ENCODE measurements at regions not wholly inside any gene's neighbourhood (a gene's known extent, or its start where the extent isn't known, plus 50 kb on each side); places are given as distances from the start of the nearest gene placed in this dataset.

- no peak for DNase-seq
Measured at GRCh38 chr9:1269533-1270315, 219.6 kb downstream of the DMRT2 start.

GRCh38 chr9:1271367-1271766 lies 221.2 kb downstream of the DMRT2 start:
- DNase-seq = no peak

GRCh38 chr9:1271786-1272185 lies 221.6 kb downstream of the DMRT2 start:
- DNase-seq = no peak

- DNase-seq = no peak
Measured at GRCh38 chr9:1272488-1272887, 222.3 kb downstream of the DMRT2 start.

DNA sequence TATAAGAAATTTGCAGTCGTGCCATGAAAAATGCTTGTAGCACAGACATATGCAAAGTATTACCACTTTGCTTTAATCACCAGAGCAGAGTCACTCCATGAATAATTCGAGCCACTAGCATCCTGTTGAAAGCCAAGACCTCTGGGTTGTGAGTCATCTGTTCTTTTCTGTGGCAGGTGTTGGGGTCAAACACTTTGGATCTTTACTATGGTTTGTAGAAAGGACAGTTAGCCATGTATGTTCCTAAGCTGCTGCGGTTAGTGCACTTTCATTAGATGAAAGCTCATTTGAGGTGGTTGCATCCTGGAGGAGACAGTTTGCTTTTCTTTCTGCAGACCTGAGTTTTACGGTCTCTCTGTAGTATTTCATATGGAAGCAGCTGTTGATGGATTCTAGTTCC lies 223.7 kb downstream of the DMRT2 start:
- DNase-seq = no peak

DNA sequence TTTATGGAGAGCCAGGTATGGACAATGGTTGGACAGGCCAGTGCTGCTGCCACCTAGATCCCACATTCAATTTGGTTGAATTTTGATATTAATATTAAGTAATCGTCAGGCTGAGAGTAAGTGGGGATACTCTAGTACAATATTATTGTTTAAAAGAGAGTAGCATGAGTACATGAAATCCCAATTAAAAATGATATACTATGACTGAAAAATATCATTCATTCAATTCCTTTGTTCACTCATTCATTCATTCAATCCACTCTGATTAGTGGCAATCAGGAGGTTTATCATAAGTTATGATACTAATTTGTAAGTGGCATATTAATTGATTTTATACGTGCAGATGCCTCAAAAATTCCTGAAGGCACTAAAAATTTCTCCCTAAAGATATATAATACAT lies 224.2 kb downstream of the DMRT2 start:
- no peak for DNase-seq

DNA sequence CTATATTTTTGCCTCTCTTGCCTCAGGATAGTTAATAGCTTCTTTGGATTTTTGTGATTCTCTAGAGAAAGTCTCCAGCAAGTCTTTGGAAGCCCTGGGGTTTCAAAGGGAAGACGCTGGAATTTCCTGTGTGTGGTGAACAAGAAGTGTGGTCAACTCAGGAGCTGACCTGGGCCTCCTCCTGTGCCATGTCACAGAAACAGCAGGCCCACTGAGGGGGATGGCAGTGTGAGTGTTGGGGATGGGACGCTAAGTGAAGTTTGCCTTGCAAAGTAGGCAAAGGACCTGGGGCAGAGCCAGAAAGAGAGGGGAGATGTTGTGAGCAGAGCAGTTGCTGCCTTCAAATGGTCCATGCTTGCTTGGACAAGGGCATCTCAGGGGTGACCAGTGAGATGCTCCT lies 226.3 kb downstream of the DMRT2 start:
- DNase-seq = no peak

GRCh38 chr9:1284727-1285126 lies 234.6 kb downstream of the DMRT2 start:
- DNase-seq = no peak

GRCh38 chr9:1285526-1285925 lies 235.4 kb downstream of the DMRT2 start:
- no peak for DNase-seq

- DNase-seq = no peak
Measured at GRCh38 chr9:1292384-1292783, 242.2 kb downstream of the DMRT2 start.

DNA sequence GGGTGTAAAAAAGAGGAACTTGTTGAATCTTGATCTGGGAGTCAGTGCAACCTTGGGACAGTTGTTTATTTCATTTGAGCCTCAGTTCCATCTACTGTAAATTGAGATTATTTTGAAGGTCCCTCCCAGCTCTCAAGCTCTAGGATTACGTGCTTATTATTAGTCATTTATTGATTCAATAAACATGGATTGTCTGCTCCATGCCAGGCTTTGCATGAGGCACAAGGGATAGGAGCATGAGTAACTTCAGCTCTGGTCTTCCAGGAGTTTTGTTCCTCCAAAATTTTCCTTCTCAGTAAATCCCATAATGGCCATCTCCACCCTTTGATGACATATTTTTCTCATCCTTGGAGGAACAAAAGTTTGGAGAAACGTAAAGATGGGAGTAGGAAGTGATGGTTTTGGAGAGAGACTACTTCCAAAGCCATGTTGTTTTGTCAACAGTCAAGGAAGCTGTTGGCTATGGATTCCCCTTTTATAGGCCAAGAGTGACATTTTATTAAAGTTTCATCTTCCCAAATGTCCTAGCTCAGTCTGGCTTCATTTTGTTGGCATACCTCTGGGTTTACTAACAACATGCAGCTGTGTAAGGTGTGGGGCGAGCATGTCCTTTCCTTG lies 244.6 kb downstream of the DMRT2 start:
- DNase-seq = no peak

- DNase-seq = no peak
Measured at GRCh38 chr9:1296331-1296730, 246.2 kb downstream of the DMRT2 start.

DNA sequence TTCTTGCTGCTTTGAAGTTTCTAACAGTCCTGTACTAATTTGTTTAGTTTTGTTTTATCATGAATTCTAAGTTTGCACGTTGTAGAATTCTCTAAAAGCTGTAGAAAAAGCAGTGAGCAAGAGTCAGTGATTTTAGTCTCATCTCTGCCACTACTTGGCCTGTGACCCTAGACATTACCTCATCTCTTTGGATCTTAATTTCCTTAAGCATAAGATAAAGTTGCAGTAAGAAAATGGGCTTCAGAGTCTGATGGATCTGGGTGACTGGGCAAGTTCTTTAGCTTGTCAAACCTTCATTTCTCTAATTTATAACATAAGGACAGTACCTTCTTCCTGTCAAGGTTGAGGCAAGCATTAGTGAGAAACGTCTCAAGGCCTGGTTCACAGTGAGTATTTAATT lies 247.9 kb downstream of the DMRT2 start:
- DNase-seq = no peak

GRCh38 chr9:1300941-1301340 lies 250.8 kb downstream of the DMRT2 start:
- DNase-seq = no peak

DNA sequence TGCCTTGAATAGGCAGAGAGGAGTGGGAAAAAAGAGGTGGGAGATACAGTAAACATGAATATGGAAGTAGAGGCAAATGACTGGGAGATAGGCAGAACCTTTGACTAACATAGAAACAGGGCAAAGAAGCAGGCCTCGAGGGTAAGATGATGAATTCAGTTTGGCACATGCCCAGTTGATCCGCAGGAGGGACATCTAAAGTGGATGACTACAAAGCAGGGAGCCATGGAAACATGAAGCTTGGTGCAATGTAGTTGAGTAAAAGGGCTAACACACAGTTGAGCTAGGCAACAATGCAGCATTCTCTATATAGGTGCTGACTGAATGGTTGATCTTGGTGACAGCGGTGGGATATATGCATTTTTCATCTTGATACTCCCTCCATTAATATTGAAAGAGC lies 253.8 kb downstream of the DMRT2 start:
- no peak for DNase-seq

GRCh38 chr9:1311462-1312042 lies 261.4 kb downstream of the DMRT2 start:
- DNase-seq = no peak

GRCh38 chr9:1319436-1319835 lies 269.3 kb downstream of the DMRT2 start:
- no peak for DNase-seq

DNA sequence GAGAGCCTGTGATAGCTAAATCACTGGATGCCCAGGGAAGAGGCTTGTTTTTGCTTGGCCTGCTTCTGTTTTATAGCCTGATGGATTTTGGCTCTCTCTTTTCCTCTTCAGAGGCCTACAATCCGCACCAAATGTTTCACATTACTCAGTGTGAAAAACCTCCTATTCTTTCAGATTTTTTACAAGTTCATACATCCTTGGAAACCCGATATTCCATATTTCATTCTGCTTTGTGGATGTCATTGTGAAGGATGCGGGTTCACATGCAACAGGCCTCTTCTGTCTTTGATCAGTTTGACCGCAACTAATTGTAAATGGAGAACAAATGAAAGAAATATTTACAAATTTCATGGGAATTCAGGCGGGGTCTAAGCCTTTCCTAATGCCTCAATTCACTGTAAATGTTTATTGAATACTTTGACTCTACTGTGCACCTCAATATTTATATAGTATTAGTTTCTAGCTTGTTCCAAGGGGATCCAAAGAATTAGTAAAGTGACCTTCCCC lies 269.9 kb downstream of the DMRT2 start:
- DNase-seq = no peak

DNA sequence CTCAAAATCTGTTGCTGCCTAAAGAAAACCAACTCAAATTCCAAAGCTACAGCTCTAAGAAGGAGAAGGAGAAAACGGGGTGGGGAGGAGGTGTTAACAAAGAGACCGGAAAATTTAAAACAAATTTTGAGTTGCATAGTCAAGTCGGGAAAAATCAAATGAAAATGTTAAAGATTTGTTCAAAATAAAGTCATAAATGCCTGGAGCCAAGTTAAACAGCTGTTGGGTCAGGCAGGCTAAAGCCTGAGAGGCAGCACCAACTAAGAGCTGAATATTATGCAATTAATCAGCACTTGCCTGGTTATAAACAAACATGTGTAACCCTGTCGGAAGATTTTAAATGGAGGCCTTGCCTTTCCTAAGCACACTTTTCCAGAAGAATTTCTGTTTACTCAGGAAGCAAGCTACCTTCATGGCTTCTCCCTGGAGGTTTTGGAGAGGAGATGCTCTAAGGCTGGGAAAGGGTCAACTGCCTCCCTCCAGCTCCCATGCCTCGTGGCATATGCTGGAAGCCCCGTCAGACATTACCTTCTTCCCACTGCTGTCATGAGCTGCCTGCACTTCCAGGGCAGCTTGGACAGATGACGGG lies 270.5 kb downstream of the DMRT2 start:
- no peak for DNase-seq

GRCh38 chr9:1327467-1327866 lies 277.3 kb downstream of the DMRT2 start:
- DNase-seq = no peak

DNA sequence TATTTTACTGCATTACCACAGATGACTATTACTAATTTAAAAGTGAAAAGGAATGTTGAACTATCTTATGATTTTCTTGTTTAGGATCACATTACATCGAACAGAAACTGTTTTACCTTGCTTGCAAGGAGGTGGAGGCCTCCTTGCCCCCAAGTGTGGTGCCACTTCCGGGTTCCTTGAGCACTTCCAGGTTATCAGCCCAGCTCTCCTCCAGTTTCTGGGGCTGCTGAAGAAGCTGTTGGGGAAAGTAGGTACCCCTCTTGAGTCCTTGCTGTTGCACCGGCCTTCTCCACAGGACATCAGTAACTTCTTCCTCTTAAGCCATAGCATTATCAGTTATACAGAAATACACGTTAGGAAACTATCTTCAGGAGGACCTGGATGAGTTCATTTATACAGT lies 278.2 kb downstream of the DMRT2 start:
- DNase-seq = no peak

GRCh38 chr9:1331546-1332038 lies 281.4 kb downstream of the DMRT2 start:
- DNase-seq = no peak

- no peak for DNase-seq
Measured at GRCh38 chr9:1332156-1332555, 282.0 kb downstream of the DMRT2 start.

DNA sequence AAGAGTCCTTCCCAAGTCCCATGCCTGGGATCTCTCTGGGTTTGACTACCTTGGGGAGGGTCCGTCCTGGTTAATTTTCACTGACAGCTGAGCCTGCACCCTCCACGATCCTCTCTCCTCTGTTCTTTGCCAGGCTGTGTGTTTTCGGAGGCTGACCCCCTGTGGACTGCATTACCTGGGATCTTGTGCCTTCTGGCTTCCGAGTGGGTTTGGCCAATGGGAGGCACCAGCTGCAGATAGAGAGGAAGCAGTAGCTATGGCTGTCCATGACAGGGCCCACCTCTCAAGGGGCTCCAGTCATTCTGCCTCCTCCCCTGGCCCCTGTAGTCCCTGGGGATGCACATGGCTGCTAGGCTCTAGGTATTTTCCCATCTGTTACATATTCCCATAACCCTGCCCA lies 285.0 kb downstream of the DMRT2 start:
- DNase-seq = no peak
